K562 (cell line): ENCODE measurements at regions not wholly inside any gene's neighbourhood (a gene's known extent, or its start where the extent isn't known, plus 50 kb on each side); places are given as distances from the start of the nearest gene placed in this dataset.

Experiments used
- ATAC-seq: fragments of 200-7000 bp; cut with Tn5 transposase; 3 replicates; pipeline ENCODE4 v1.9.1; 2020; ENCODE audit warnings: moderate library complexity
- BruUV-seq: library from RNA; stranded (reverse); fragments of 400-500 nt; replicated peaks from 2 replicates; lab custom pipeline; 2021; lab: Mats Ljungman, UMichigan
- CTCF ChIA-PET: fragments of 300-600 bp; formaldehyde crosslinking; extraction: SDS; loops from one replicate; lab custom pipeline; 2021; ENCODE audit warnings: low intra/inter-chr PET ratio; lab: Yijun Ruan, JAX
- POLR2A ChIA-PET: fragments of 300-600, 350-650 bp; sonication (Branson Sonifier 250); formaldehyde crosslinking; extraction: SDS; loops from one replicate; lab custom pipeline; 2021; ENCODE audit warnings: antibody characterized with exemption, inconsistent platforms; lab: Yijun Ruan, JAX
- DNase-seq, 4 experiments: peaks; one replicate each; pipeline versions ENCODE4 v3.0.0 to v3.0.0-alpha.2; 2011 to 2018; ENCODE audit warnings: low spot score in 3 of 4, mixed read lengths in 3 of 4; ENCODE audit errors: extremely low read depth in 1 of 4
- FAIRE-seq: peaks from 2 replicates; lab custom pipeline; 2011; peaks lifted over from hg19 to GRCh38; lab: Jason Lieb, UNC
- H2AFZ ChIP-seq: 2 replicates; pipeline ENCODE4 v1.6.0; 2011; ENCODE audit warnings: low read depth, low read length, control low read depth, inconsistent platforms
- H3K27ac ChIP-seq: fragments of 200-600 bp; 3 replicates; pipeline ENCODE4 v1.8.0; 2011; ENCODE audit warnings: low read depth, mild to moderate bottlenecking, control low read depth, inconsistent platforms, low read length, moderate library complexity, mixed read lengths; ENCODE audit errors: extremely low read depth
- H3K27me3 ChIP-seq, 2 experiments: fragments of 300-600 bp in 1 of 2; 2 replicates in 1 of 2; 3 replicates in 1 of 2; pipeline versions ENCODE4 v1.6.0 to v1.8.0; 2011; ENCODE audit warnings: inconsistent platforms in 2 of 2, low read length in 2 of 2, mild to moderate bottlenecking in 1 of 2, mixed read lengths in 1 of 2, moderate library complexity in 1 of 2; ENCODE audit not compliant: control insufficient read depth in 2 of 2, insufficient read depth in 2 of 2
- H3K36me3 ChIP-seq: fragments of 300-600 bp; 3 replicates; pipeline ENCODE4 v1.8.0; 2011; ENCODE audit warnings: mild to moderate bottlenecking, low read length, inconsistent platforms; ENCODE audit not compliant: control insufficient read depth, insufficient read depth
- H3K4me1 ChIP-seq, 2 experiments: fragments of 200-600 bp in 1 of 2; replicated peaks in 1 of 2; 2 replicates in 1 of 2; 3 replicates in 1 of 2; pipeline versions ENCODE4 v1.5.1 to v1.8.0; 2011; ENCODE audit warnings: inconsistent platforms in 2 of 2, low read length in 2 of 2, mild to moderate bottlenecking in 1 of 2, mixed read lengths in 1 of 2, moderate library complexity in 1 of 2; ENCODE audit not compliant: control insufficient read depth in 2 of 2, insufficient read depth in 2 of 2
- H3K4me2 ChIP-seq: 2 replicates; pipeline ENCODE4 v1.6.1; 2011; ENCODE audit warnings: low read length, control low read depth, inconsistent platforms, mixed read lengths; ENCODE audit not compliant: insufficient read depth
- H3K4me3 ChIP-seq: fragments of 200-600 bp; sonication (generic), shearing (Covaris generic); 2 replicates; pipeline ENCODE4 v1.5.1; 2016; ENCODE audit warnings: control low read depth, inconsistent platforms
- H3K79me2 ChIP-seq: fragments of 200-600 bp; 3 replicates; pipeline ENCODE4 v1.8.0; 2011; ENCODE audit warnings: low read length, inconsistent platforms; ENCODE audit not compliant: control insufficient read depth, insufficient read depth
- H3K9ac ChIP-seq, 2 experiments: 2 replicates each; pipeline versions ENCODE4 v1.6.0 to v1.6.1; 2011; ENCODE audit warnings: low read depth in 2 of 2, low read length in 2 of 2, control low read depth in 1 of 2, inconsistent platforms in 1 of 2, mild to moderate bottlenecking in 1 of 2, mixed read lengths in 1 of 2; ENCODE audit not compliant: insufficient read depth in 1 of 2
- H3K9me1 ChIP-seq: one replicate; pipeline ENCODE4 v1.6.0; 2011; ENCODE audit warnings: inconsistent platforms, mild to moderate bottlenecking, low read length, moderate library complexity; ENCODE audit not compliant: control insufficient read depth, insufficient read depth
- H3K9me3 ChIP-seq: replicated peaks from 2 replicates; pipeline ENCODE4 v1.5.1; 2011; ENCODE audit warnings: low read depth, low read length, inconsistent platforms; ENCODE audit not compliant: control insufficient read depth, insufficient read depth
- H4K20me1 ChIP-seq: replicated peaks from 2 replicates; pipeline ENCODE4 v1.6.1; 2011; ENCODE audit warnings: low read length, inconsistent platforms, mixed read lengths; ENCODE audit not compliant: control insufficient read depth, insufficient read depth
- ARID2 ChIP-seq: fragments of 450-650 bp; IDR thresholded peaks from 2 replicates; pipeline ENCODE4 v1.6.1; 2017; ENCODE audit warnings: antibody characterized with exemption, mild to moderate bottlenecking
- GTF2F1 ChIP-seq: IDR thresholded peaks from 2 replicates; pipeline ENCODE4 v1.6.1; 2011; ENCODE audit warnings: low read depth, low read length, improper control_type of control experiment
- HNRNPL ChIP-seq: fragments of 200-400 bp; formaldehyde crosslinking; IDR thresholded peaks from 2 replicates; pipeline ENCODE4 v1.6.1; 2017; ENCODE audit warnings: low read depth, mild to moderate bottlenecking, low read length
- MEIS2 ChIP-seq: fragments of 450-650 bp; IDR thresholded peaks from 2 replicates; pipeline ENCODE4 v1.6.1; 2014; ENCODE audit warnings: mild to moderate bottlenecking; ENCODE audit not compliant: partially characterized antibody
- NCOA1 ChIP-seq: fragments of 450-650 bp; IDR thresholded peaks from 2 replicates; pipeline ENCODE4 v1.6.1; 2016; ENCODE audit warnings: low read depth
- PBX2 ChIP-seq, 2 experiments: IDR thresholded peaks in 1 of 2; conservative IDR thresholded peaks in 1 of 2; 2 replicates each; pipeline ENCODE4 v1.6.1; 2016; ENCODE audit warnings: low read depth in 2 of 2, mild to moderate bottlenecking in 1 of 2, missing compliant biosample characterization in 1 of 2, missing genetic modification characterization in 1 of 2, moderate library complexity in 1 of 2
- PHTF2 ChIP-seq: fragments of 250-450 bp; sonication (Bioruptor Pico); IDR thresholded peaks from 2 replicates; pipeline ENCODE4 v1.5.0; 2021; ENCODE audit warnings: mild to moderate bottlenecking
- PKNOX1 ChIP-seq: fragments of 450-650 bp; IDR thresholded peaks from 2 replicates; pipeline ENCODE4 v1.6.1; 2016
- POLR2G ChIP-seq: fragments of 200-400 bp; formaldehyde crosslinking; IDR thresholded peaks from 2 replicates; pipeline ENCODE4 v1.6.1; 2017; ENCODE audit warnings: low read depth, mild to moderate bottlenecking, antibody characterized with exemption, low read length, moderate library complexity
- SPI1 ChIP-seq: IDR thresholded peaks from 2 replicates; pipeline ENCODE4 v1.6.1; 2011; ENCODE audit warnings: low read depth, low read length, control low read depth, borderline replicate concordance
- TSC22D4 ChIP-seq: fragments of 450-650 bp; IDR thresholded peaks from 2 replicates; pipeline ENCODE4 v1.6.1; 2016; ENCODE audit warnings: missing genetic modification characterization, missing biosample characterization, control low read depth
- ZNF12 ChIP-seq: sonication (generic); formaldehyde crosslinking; IDR thresholded peaks from 2 replicates; pipeline ENCODE4 v1.4.0; 2020; ENCODE audit warnings: mild to moderate bottlenecking, missing genetic modification reagents
- WGBS: fragments of 100-300 bp; shearing (Covaris generic); methylation state at CpG from one replicate; pipeline ENCODE4 v1.1.6; 2016; ENCODE audit warnings: low coverage, mixed read lengths; ENCODE audit not compliant: insufficient coverage; ENCODE audit errors: missing lambda C conversion rate; 5-methylcytosine and 5-hydroxymethylcytosine counted together
- in situ Hi-C: fragments of 300-500 bp; cut with MboI; formaldehyde crosslinking; loops from 4 replicates; pipeline ENCODE4 v1.15.0; 2018; ENCODE audit warnings: inconsistent platforms, mixed read lengths
- intact Hi-C: fragments of 100-400 bp; cut with micrococcal nuclease; formaldehyde crosslinking; loops from 2 replicates; pipeline ENCODE4 v1.14.2; 2022

- H3K4me2 ChIP-seq = peak overlapping the region; percentile 85
- H3K9me1 ChIP-seq = no peaks in the 10 kb centered on the region
- H3K27me3 ChIP-seq = no peaks in the 10 kb centered on the region
- ATAC-seq = peak; percentile 43
- peak; percentile 58; the same call in 1 of the 2 replicates for TF ChIP-seq SPI1
- TF ChIP-seq POLR2G = 0 out of 2 replicates have a peak, but pooled peaks have one; percentile 48
- TF ChIP-seq ARID2 = no peak
- H4K20me1 ChIP-seq = no peaks in the 10 kb centered on the region
- WGBS = 2% methylated on average over 16 of the region's 16 CpGs
- H3K4me3 ChIP-seq = peak overlapping the region; percentile 50
- CTCF ChIA-PET = no interaction called here
- no peaks in the 10 kb centered on the region for H3K9me3 ChIP-seq
- no peaks in the 10 kb centered on the region for H3K36me3 ChIP-seq
- peak overlapping the region; percentile 59 to 90 for H3K9ac ChIP-seq
- peaks cover 0 to 4% of the 10 kb centered on the region in 2 experiments; a peak in 1 of 5 replicates for H3K4me1 ChIP-seq
- FAIRE-seq = no peak
- H3K79me2 ChIP-seq = peaks cover 96% of the 10 kb centered on the region
- DNase-seq = peak in 3 of 4 experiments; percentile 8 to 48 (median 10)
- in situ Hi-C loops = no loop called here
- POLR2A ChIA-PET = interaction anchor here (0.7 kb wide), 1 partner anchor 23 kb away, joined by 4 read pairs; no protein-coding TSS in a partner anchor
- H2AFZ ChIP-seq = peak overlapping the region; percentile 86
- H3K27ac ChIP-seq = peak overlapping the region; percentile 75
- intact Hi-C loops = loop anchor here (5.0 kb wide), 1 partner anchor 125 kb away; the partner anchor contains the start of gene PABPC4L
- BruUV-seq = TSS peak; percentile 65
These were observed 125.3 kb upstream of the PABPC4L start for GRCh38 chr4:134326866-134327265.

GRCh38 chr4:134324179-134324578, 122.6 kb upstream of the PABPC4L start:
- Histone ChIP-seq H3K4me2 (no peak overlapping the region), H3K9me1 (no peaks in the 10 kb centered on the region), H3K9ac (no peak overlapping the region), H4K20me1 (no peaks in the 10 kb centered on the region), H3K79me2 (peaks cover 90% of the 10 kb centered on the region), H2AFZ (no peak overlapping the region), H3K4me3 (no peak overlapping the region), H3K27me3 (no peaks in the 10 kb centered on the region), H3K4me1 (peaks cover 0 to 4% of the 10 kb centered on the region in 2 experiments; a peak in 1 of 5 replicates), H3K27ac (no peak overlapping the region), H3K36me3 (no peaks in the 10 kb centered on the region), H3K9me3 (no peaks in the 10 kb centered on the region)
- WGBS = 12% methylated on average over 1 of the region's 1 CpG
- CTCF ChIA-PET = no interaction called here
- DNase-seq (no peak), FAIRE-seq (no peak), ATAC-seq (no peak)
- BruUV-seq = no TSS peak
- POLR2A ChIA-PET = no interaction called here
- in situ Hi-C loops (no loop called here), intact Hi-C loops (no loop called here)
- TF ChIP-seq PHTF2 (CRISPR knock-in tag) = no peak
- TF ChIP-seq TSC22D4 (tag) = no peak
- TF ChIP-seq GTF2F1 = no peak
- TF ChIP-seq MEIS2 = peak; percentile 88
- no peak for TF ChIP-seq ZNF12
- TF ChIP-seq PBX2 (CRISPR knock-in tag; IDR thresholded peaks at IDR 0.05; ENCODE audit: low read depth) = no peak
- TF ChIP-seq PBX2 (tag; conservative IDR thresholded peaks at IDR 0.05; ENCODE audit: low read depth) = peak; percentile 92
- no peak for TF ChIP-seq NCOA1
- no peak for TF ChIP-seq HNRNPL
- TF ChIP-seq PKNOX1 = peak; percentile 51; the same call in 1 of the 2 replicates
